Astrocyte of the spinal cord (primary cell): ENCODE measurements at regions not wholly inside any gene's neighbourhood (a gene's known extent, or its start where the extent isn't known, plus 50 kb on each side); places are given as distances from the start of the nearest gene placed in this dataset.
"Not testable (repeated sequence)": the region's sequence is repeated elsewhere in the genome, so short reads cannot be mapped to it uniquely, and the experiment has no call there.

Experiments
- DNase-seq: peaks from one replicate; pipeline ENCODE4 v3.0.0; 2011; ENCODE audit warnings: low read depth, low spot score
- H3K4me3 ChIP-seq: 2 replicates; pipeline ENCODE4 v1.5.1; 2011; ENCODE audit warnings: low read depth, mild to moderate bottlenecking, low read length, moderate library complexity
- CTCF ChIP-seq: IDR thresholded peaks from 2 replicates; pipeline ENCODE4 v1.5.1; 2012; ENCODE audit warnings: low read depth, mild to moderate bottlenecking, low read length, inconsistent platforms
- in situ Hi-C: cut with HindIII; loops from 2 replicates; pipeline ENCODE4 v1.10.0; 2017; ENCODE audit warnings: low sequenced_read_pairs

GRCh38 chr14:98208943-98209342 lies 1063.1 kb downstream of the BCL11B start:
- DNase-seq = no peak
- TF ChIP-seq CTCF = no peak
- H3K4me3 ChIP-seq = no peak overlapping the region
- in situ Hi-C loops = no loop called here

- TF ChIP-seq CTCF = no peak
- in situ Hi-C loops = no loop called here
- DNase-seq = peak; percentile 2
- no peak overlapping the region for H3K4me3 ChIP-seq
Measured at GRCh38 chr14:98210045-98210672, 1061.8 kb downstream of the BCL11B start.

- TF ChIP-seq CTCF = no peak
- DNase-seq = no peak
- no peak overlapping the region for H3K4me3 ChIP-seq
- in situ Hi-C loops = no loop called here
Measured at GRCh38 chr14:98217530-98217929, 1054.5 kb downstream of the BCL11B start.

- in situ Hi-C loops = no loop called here
- TF ChIP-seq CTCF = no peak
- no peak overlapping the region for H3K4me3 ChIP-seq
- DNase-seq = no peak
Measured at GRCh38 chr14:98218218-98218617, 1053.8 kb downstream of the BCL11B start.

GRCh38 chr14:98219638-98220037 lies 1052.4 kb downstream of the BCL11B start:
- no peak for DNase-seq
- in situ Hi-C loops = no loop called here
- no peak overlapping the region for H3K4me3 ChIP-seq
- no peak for TF ChIP-seq CTCF

- no peak overlapping the region for H3K4me3 ChIP-seq
- no peak for DNase-seq
- in situ Hi-C loops = no loop called here
- no peak for TF ChIP-seq CTCF
Measured at GRCh38 chr14:98223106-98223505, 1048.9 kb downstream of the BCL11B start.

- H3K4me3 ChIP-seq, in situ Hi-C loops, DNase-seq: not testable (repeated sequence)
Measured at GRCh38 chr14:98223710-98224109, 1048.3 kb downstream of the BCL11B start.
